Esophagus muscularis mucosa (tissue), 4 donors: ENCODE measurements at regions not wholly inside any gene's neighbourhood (a gene's known extent, or its start where the extent isn't known, plus 50 kb on each side); places are given as distances from the start of the nearest gene placed in this dataset.

Experiments used
- EP300 ChIP-seq: sonication (generic); formaldehyde crosslinking; IDR thresholded peaks from one replicate; pipeline ENCODE4 v1.6.1; 2017; ENCODE audit warnings: antibody characterized with exemption
- POLR2A ChIP-seq: fragments of 450-650 bp; IDR thresholded peaks from one replicate; pipeline ENCODE4 v1.6.1; 2017; ENCODE audit warnings: antibody characterized with exemption, moderate library complexity, mild to moderate bottlenecking, low read depth
- POLR2AphosphoS5 ChIP-seq, 2 donors: sonication (generic); formaldehyde crosslinking; IDR thresholded peaks; one replicate each; pipeline ENCODE4 v1.6.1; 2017; ENCODE audit warnings: antibody characterized with exemption in 2 of 2
- TF ChIP-seq, protein P1 (sequence below), 3 experiments: fragments of 200-600 bp in 2 of 3; fragments of 450-650 bp in 1 of 3; sonication (generic) in 2 of 3; IDR thresholded peaks; one replicate each; pipeline ENCODE4 v1.5.1; 2017 to 2019; ENCODE audit warnings: antibody characterized with exemption in 3 of 3, mild to moderate bottlenecking in 2 of 3, moderate library complexity in 1 of 3

DNA sequence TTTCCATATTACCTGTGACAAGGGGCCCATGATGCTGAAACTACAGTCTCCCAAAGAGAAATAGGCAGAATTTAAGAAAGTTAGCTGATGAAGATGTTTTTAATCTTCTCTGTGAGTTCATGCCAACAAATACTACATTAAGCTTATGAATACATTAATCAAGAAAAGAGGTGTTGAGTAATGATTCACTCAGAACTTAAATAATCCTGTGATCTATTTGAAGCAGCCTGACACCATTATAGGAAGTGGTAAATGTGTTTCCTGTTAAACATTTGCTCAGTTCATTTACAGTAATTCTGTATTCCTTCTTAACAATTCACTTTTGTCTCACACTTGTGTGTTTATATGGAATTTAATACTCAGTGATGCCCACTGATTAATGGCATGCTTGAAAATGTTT lies 75.0 kb upstream of the IZUMO3 start:
- no peak for TF ChIP-seq POLR2A
- TF ChIP-seq, protein P1, sequence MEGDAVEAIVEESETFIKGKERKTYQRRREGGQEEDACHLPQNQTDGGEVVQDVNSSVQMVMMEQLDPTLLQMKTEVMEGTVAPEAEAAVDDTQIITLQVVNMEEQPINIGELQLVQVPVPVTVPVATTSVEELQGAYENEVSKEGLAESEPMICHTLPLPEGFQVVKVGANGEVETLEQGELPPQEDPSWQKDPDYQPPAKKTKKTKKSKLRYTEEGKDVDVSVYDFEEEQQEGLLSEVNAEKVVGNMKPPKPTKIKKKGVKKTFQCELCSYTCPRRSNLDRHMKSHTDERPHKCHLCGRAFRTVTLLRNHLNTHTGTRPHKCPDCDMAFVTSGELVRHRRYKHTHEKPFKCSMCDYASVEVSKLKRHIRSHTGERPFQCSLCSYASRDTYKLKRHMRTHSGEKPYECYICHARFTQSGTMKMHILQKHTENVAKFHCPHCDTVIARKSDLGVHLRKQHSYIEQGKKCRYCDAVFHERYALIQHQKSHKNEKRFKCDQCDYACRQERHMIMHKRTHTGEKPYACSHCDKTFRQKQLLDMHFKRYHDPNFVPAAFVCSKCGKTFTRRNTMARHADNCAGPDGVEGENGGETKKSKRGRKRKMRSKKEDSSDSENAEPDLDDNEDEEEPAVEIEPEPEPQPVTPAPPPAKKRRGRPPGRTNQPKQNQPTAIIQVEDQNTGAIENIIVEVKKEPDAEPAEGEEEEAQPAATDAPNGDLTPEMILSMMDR (IDR thresholded peaks at IDR 0.05): no peak
- TF ChIP-seq POLR2AphosphoS5 (IDR thresholded peaks at IDR 0.05): no peak
- TF ChIP-seq EP300: no peak
